GM23248 (cell line): ENCODE measurements at regions not wholly inside any gene's neighbourhood (a gene's known extent, or its start where the extent isn't known, plus 50 kb on each side); places are given as distances from the start of the nearest gene placed in this dataset.

ENCODE experiments used
- EZH2 ChIP-seq: fragments of 200-600 bp; sonication (generic); IDR thresholded peaks from 2 replicates; pipeline ENCODE4 v1.6.1; 2018; ENCODE audit warnings: antibody characterized with exemption, mild to moderate bottlenecking; ENCODE audit not compliant: insufficient read depth, poor library complexity, severe bottlenecking
- EZH2phosphoT487 ChIP-seq: fragments of 200-600 bp; sonication (generic); IDR thresholded peaks from 2 replicates; pipeline ENCODE4 v1.6.1; 2018; ENCODE audit warnings: antibody characterized with exemption, moderate library complexity, mild to moderate bottlenecking, low read depth; ENCODE audit not compliant: insufficient read depth

DNA sequence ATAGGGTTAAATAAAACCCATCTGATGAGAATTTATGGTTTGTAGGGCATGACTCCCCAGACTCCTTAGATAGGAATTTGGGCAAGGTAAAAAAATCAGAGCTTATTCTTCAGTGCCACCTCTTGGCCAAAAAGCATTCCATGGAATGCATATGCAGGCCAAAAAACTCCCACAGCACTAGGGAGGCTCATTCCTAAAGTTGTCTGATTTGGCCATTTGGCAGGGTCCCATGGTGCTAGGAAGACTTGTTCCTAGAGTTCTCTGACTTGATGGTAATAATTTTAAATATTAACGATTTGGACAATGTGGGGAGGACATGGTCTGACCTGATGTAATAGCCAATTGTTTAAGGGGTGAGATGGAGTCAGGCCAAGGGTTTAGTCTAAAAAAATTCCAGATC, 93.0 kb downstream of the SPIN4 start:
- no peak for TF ChIP-seq EZH2
- TF ChIP-seq EZH2phosphoT487: no peak
